Posterior cingulate gyrus (tissue), 11 donors: ENCODE measurements at regions not wholly inside any gene's neighbourhood (a gene's known extent, or its start where the extent isn't known, plus 50 kb on each side); places are given as distances from the start of the nearest gene placed in this dataset.

Experiments used
- DNase-seq, 10 donors: peaks; one replicate each; pipeline versions ENCODE4 v3.0.0 to v3.0.0-alpha.2; 2020 to 2021; ENCODE audit warnings: mixed read lengths in 3 of 10
- intact Hi-C: fragments of 100-400 bp; cut with DNase I; formaldehyde crosslinking; loops from one replicate; pipeline ENCODE4 v1.15.1; 2023

GRCh38 chr14:66045572-66046021 lies 440.6 kb upstream of the CCDC196 start:
- no peak for DNase-seq
- intact Hi-C loops = no loop called here

- intact Hi-C loops = no loop called here
These were observed 440.1 kb upstream of the CCDC196 start for GRCh38 chr14:66046035-66046434.

GRCh38 chr14:66046591-66046990 lies 439.6 kb upstream of the CCDC196 start:
- DNase-seq = no peak
- intact Hi-C loops = no loop called here

More at GRCh38 chr14:66046035-66046434, 440.1 kb upstream of the CCDC196 start:
- no peak for DNase-seq

GRCh38 chr14:66056268-66056907 lies 429.8 kb upstream of the CCDC196 start:
- intact Hi-C loops = no loop called here
- DNase-seq = no peak

GRCh38 chr14:66056926-66057552 lies 429.1 kb upstream of the CCDC196 start:
- no peak for DNase-seq
- intact Hi-C loops = no loop called here

- intact Hi-C loops = no loop called here
- DNase-seq = no peak
These were observed 421.0 kb upstream of the CCDC196 start for GRCh38 chr14:66065188-66065587.

- no peak for DNase-seq
- intact Hi-C loops = no loop called here
These were observed 419.0 kb upstream of the CCDC196 start for GRCh38 chr14:66066981-66067776.

- intact Hi-C loops = no loop called here
These were observed 417.1 kb upstream of the CCDC196 start for GRCh38 chr14:66069036-66069435.

GRCh38 chr14:66069830-66070541 lies 416.2 kb upstream of the CCDC196 start:
- intact Hi-C loops = loop anchor here (1.0 kb wide), 1 partner anchor 111 kb away; no protein-coding TSS in a partner anchor

More at GRCh38 chr14:66069036-66069435, 417.1 kb upstream of the CCDC196 start:
- no peak for DNase-seq

GRCh38 chr14:66070542-66071319 lies 415.4 kb upstream of the CCDC196 start:
- peak in 6 of 10 donors; percentile 40 to 81 (median 64) for DNase-seq
- intact Hi-C loops = loop anchor here (1.0 kb wide), 1 partner anchor 111 kb away; no protein-coding TSS in a partner anchor

More at GRCh38 chr14:66069830-66070541, 416.2 kb upstream of the CCDC196 start:
- peak in 2 of 10 donors; percentile 46 to 83 for DNase-seq

GRCh38 chr14:66072190-66073084 lies 413.7 kb upstream of the CCDC196 start:
- DNase-seq = no peak
- intact Hi-C loops = no loop called here

- intact Hi-C loops = no loop called here
- DNase-seq = no peak
These were observed 411.6 kb upstream of the CCDC196 start for GRCh38 chr14:66074537-66074936.

GRCh38 chr14:66076176-66076575 lies 410.0 kb upstream of the CCDC196 start:
- DNase-seq = no peak
- intact Hi-C loops = no loop called here

GRCh38 chr14:66078006-66078405 lies 408.2 kb upstream of the CCDC196 start:
- intact Hi-C loops = no loop called here
- DNase-seq = no peak

- DNase-seq = no peak
- intact Hi-C loops = no loop called here
These were observed 404.4 kb upstream of the CCDC196 start for GRCh38 chr14:66081594-66082376.

GRCh38 chr14:66085224-66085623 lies 400.9 kb upstream of the CCDC196 start:
- intact Hi-C loops = no loop called here
- no peak for DNase-seq

- intact Hi-C loops = no loop called here
- no peak for DNase-seq
These were observed 400.5 kb upstream of the CCDC196 start for GRCh38 chr14:66085665-66086064.

GRCh38 chr14:66087231-66087630 lies 398.9 kb upstream of the CCDC196 start:
- DNase-seq = peak in 1 of 10 donors; percentile 26
- intact Hi-C loops = no loop called here
